HG02938 (cell line): ENCODE measurements at regions not wholly inside any gene's neighbourhood (a gene's known extent, or its start where the extent isn't known, plus 50 kb on each side); places are given as distances from the start of the nearest gene placed in this dataset.
"Not testable (repeated sequence)": the region's sequence is repeated elsewhere in the genome, so short reads cannot be mapped to it uniquely, and the experiment has no call there.

ENCODE experiments used
- ATAC-seq: cut with Tn5 transposase; IDR thresholded peaks from one replicate; pipeline ENCODE4 v1.9.1; 2021; ENCODE audit warnings: mild to moderate bottlenecking, moderate library complexity; ENCODE audit not compliant: unreplicated experiment

DNA sequence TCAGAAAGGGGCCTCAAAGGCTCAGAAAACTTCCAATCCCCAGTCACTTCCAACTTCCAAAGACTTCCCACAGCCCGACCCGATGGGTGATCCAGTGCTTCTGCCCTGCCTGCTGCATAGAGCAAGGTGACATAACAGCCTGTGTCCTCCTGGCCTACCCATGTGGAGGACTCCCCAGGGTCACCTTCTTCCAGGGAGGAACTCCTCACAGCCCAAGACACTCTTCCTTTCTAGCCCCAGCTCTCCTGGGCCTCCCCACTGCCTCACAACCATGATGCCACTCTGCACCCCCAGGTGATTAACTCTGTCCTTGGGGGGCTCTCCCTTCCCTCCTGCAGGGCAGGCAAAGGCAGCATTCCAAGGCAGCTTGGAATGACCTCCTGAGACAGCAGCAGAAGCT lies 158.4 kb upstream of the PDE1C start:
- ATAC-seq = no peak

DNA sequence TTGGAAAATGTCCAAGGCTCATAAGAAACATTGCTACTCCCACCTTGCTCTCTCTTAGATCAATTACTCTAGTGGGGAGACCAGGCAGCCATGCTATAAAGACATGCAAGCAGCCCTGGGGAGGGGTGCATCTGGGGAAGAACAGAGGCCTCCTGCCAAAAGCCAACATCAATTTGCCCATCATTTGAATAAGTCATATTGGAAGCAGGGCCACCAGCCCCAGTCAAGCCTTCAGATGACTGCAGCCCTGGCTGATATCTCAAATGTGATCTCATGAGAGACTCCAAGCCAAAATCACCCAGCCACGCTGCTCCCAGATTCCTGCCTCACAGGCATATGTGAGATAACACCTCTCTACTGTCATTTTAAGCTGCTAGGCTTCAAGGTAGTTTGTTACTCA lies 157.5 kb upstream of the PDE1C start:
- ATAC-seq = no peak

DNA sequence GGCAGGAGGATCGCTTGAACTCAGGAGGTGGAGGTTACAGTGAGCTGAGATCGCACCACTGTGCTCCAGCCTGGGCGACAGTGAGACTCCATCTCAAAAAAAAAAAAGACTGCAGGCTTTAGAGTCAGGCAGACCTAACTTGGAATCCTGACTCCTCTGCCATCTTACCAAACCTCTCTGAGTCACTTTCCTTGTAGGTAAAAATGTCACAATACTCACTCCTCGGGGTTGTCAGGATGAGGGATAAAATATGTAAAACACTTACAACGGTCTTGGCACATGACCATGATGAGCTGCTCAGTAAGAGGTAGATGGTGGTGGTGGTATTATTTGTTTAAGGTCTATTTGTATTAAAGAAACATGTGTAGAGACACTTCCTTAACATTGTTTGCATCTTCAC lies 154.1 kb upstream of the PDE1C start:
- ATAC-seq = no peak

DNA sequence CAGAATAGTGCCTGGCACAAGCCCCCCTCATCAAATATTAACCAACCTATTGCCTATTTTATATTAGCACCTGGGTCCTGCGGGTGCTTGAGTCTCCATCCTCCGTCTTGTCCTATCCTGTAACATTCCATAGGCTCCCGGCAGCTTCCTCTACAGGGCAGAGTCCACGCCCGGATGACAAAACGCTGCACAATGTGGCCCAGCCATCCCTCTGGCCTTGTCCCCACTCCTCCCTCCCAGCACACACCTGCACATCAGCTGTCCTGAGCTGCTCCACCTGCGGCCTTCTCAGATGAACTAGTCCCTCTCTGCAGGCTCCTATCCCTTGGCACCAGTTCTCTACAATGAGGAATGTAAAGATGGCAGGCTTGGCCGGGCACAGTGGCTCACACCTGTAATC lies 153.5 kb upstream of the PDE1C start:
- ATAC-seq = no peak

DNA sequence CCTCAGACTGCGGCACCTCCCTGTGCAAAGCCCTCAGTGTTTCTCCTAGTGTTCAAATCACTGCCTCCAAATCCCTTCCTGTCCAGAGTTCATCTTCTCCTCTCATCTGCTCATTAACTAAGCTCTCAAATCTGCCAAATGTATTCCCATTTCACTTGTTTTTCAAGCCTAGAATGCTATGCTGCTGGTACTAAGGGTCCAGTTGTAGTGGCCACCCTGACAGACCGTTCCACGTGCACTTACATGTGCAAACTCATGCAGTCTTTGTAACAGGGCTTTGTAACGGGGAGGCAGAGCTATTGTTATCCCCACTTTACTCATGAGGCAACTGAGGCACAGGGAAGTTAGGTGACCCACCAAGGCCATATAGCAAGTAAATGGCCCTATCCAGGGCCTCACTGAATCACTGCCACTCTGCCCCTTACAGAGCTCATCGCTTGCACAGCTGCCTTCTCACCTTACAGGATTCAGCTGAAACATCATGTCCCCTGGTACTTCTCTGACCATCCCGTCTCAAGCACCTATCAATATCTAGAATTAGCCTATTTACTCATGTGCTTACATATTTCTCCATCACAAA lies 153.0 kb upstream of the PDE1C start:
- ATAC-seq = no peak

DNA sequence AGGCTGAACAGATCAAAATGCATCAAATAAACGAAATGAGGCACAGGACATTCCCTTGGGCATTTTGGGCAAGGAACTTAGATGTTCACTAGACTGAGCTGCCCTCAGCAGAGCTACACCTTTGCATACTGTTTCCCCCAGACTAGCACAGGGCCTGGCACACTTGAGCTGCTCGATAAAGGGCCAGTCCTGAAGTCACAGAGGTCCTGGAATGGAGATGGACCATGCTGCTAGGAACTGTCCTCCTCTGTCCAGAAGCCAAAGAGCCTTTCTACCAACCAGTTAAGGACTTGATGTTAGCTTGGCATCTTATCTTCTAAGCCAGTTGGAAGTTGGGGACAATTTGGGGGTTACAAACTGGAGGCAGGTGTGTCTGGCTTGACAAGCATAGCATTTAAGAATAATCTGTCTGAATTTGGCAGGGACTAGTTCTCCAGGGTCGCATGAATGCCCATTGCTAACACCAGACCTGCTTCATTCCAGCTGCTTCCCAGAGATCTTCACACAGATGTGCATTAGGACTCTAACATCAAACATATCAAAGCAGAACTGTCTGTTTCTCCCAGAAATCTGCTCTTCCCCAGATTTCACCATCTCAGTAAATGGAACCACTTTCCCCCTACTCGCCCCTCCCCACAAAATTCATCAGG lies 152.2 kb upstream of the PDE1C start:
- ATAC-seq = no peak

DNA sequence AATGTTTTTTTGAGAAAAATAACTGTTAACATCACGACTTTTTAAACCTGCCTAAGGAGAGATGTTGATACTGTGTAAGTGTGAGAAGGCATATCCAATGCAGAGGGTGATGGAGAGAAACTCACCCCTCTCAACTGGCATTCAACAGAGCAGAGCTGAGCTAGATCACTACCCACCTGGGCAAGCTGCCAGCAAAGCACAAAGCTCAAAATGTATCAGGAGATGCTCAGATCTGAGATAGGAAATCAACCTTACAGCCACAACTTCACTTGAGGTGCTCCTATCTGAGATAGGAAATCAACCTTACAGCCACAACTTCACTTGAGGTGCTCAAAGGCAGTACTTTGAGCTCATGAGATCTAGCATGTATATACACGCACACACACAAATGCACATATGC lies 151.5 kb upstream of the PDE1C start:
- ATAC-seq = no peak

DNA sequence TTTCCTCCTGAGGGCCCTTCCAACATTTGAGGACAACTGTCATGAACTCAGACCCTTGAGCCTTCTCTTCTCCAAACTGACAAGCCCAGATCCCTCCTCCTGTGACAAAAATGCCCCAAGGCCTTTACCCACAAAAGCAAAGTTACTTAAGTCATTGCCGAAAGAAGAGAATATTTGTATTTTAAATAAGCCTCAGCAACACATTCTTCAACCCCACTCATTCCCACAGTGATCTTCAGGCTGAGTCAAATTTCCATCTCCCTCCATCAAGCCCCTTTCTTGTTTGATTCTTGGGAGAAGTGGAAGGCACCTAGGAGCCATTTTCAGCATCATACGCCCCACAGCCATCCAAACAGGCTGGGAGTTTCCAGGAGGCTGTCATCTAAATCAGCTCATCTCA lies 150.8 kb upstream of the PDE1C start:
- ATAC-seq = no peak

DNA sequence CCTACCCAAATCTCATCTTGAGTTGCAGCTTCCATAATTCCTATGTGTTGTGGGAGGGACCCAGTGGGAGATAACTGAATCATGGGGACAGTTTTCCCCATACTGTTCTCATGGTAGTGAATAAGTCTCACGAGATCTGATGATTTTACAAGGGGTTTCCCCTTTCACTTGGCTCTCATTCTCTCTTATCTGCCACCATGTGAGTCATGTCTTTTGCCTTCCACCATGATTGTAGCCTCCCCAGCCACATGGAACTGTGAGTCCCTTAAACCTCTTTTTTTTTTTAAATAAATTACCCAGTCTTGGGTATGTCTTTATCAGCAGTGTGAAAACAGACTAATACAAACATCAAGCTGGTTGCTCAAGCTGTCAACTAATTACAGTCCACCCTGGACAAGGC lies 149.6 kb upstream of the PDE1C start:
- not testable (repeated sequence) for ATAC-seq

DNA sequence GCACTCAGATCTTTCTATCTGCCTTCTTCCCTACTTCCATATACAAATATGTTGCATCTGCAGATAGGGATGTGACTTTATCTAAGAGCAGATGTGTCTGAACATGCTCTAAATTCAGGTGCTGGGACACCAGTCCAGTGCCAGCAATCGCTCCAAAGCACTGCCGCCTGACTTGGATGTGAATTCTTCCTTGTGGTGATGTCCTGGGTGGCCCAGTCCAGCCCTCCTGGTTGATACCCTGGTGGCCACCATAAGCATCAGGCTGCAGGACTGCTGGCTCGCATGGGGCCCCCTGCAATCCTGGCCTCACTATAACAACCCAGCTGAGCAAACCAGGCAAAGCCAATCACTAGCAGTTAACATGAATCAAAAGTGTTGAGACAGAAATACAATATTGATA lies 149.2 kb upstream of the PDE1C start:
- no peak for ATAC-seq

DNA sequence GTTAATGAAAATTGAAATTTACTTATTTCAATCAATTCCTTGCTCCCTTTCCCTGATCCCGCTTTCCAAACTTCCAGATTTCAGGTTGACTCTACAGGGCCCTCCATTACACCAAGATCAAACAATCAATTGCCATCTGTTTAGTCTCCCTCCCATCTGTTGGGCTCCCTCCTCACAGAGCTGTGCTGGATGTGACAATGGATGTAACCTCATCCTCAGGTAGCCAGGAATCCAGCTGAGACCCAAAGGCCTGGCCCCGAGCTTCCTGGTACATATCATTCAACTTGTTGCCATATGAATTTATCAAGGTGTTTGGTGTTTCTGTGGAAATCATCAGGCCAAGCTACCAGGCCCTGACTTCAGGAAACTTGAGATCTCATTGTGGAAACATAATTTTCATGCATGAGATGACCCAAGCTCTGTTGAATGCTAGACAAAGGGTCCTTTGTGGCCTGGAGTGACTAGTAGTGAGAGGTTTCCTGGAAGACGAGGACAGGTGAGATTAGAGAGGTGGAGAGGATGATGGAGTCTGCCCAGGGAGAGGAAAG lies 148.6 kb upstream of the PDE1C start:
- no peak for ATAC-seq

DNA sequence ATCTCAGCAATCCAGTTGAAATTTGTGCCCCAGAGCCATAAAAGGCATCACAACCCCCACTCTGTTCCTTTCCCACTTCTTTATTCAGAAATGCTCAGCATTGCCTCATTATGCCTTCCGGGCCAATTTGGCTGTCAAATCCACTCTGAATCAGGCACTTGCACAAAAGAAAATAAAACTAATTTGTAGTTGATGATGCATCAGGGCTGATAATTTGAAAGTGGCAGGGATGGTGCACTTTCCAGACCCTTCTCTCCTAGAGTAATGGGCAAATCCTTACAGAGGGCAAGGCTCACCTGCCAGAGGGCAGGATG lies 147.9 kb upstream of the PDE1C start:
- no peak for ATAC-seq

DNA sequence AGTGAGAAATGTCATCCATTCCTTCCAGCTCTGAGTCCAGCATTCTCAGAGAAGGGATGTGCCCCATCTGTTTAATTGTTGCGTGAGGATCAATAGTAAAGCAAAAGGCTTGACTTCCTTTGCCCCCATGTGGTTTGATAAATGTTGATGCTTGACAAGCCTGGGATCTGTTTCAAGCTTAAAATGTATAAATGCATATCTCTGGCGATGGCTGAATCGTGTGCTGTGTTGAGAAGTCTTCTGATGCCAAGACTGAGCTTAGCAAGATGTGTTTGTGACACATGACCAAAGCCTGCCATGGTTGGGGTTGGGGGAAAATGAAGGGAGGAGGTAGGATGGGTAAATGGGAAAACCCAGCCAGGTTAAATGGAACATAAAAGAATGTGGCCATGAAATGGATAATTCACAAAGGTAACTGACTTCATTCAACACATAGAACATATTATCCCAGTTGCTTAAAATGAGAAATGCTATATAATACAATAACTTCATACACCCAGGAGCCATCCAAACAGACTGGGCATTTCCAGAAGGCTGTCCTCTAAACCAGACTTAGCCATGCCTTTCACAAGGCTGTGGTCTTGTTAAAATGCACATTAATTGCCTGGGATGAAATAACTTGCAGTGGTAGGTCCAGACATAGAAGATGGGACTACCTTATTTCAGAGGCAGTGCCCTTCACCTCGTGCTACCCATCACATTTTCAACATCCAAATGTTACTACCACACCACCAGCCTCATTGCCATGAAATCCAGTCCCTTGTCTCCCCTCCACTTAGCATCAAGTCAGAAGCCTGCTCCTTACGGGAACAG lies 147.3 kb upstream of the PDE1C start:
- ATAC-seq = no peak

DNA sequence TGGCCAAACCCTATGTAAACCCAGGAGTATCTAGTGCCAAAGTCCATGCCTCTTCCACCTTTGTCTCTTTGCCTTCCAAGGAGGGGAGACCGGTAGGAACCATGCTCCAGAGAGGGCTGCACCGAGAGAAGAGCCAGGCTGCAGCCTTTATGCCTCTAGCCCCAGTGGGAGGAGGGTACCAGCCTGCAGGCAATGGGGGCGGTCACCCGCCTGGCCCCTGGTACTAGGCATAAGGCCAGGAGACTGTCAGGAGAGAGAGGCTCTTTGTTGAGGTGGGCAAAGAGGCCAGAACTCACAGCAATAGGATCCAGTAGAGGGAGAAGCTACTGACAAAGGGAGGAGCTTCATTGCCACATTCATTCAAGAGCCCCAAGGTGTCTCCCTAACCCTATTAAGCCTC lies 146.6 kb upstream of the PDE1C start:
- no peak for ATAC-seq

DNA sequence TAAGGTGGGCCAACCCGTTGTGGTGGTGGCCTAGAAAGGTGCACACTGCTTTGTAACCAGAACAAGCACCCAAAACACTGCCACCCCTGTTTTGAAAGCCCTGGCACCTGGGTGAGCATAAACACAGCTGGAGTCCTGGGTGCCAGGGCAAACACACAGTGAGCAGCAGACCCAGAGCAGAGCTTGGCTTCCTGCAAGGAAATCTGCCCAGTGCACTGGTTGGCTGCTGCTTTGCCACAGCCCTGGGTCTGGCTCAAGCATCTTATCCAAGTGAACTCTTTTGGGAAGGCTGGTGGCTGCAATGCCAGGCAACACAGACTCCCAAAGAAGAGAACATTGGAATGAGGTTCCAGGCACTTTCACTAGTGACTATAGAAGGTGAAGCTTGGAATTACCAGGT lies 145.5 kb upstream of the PDE1C start:
- ATAC-seq = no peak

DNA sequence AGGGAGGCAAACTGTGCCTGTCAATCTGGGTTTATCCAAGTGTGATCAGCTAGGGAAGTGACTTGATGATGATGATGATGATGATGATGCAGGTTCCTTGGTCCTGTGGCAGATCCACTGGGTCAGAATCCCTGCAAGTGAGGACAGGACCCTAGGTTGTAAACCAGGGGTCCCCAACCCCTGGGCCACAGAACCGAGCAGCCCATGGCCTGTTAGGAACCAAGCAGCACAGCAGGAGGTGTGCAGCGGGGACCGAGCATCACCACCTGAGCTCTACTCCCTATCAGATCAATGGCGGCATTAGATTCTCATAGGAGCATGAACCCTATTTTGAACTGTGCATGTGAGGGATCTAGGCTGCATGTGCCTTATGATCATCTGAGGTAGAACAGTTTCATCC lies 144.7 kb upstream of the PDE1C start:
- ATAC-seq = no peak

DNA sequence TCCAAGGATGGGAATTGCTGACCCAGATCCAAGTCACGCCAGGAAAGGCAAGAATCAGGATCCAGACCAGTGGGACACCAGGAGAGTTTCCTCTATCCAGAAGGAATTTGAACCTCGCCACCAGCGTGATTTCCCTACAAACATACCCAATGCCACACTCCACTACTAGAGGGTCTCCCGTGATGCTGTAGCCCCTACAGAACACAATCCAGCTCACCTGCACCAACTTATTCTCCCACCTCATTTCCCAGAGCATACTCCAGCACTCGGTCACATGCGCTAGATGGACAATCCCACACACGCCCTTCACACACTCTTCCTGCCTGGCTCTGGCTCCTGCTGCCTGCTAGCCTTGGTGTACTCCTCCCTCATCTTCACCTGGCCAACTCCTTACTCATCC lies 142.1 kb upstream of the PDE1C start:
- no peak for ATAC-seq

DNA sequence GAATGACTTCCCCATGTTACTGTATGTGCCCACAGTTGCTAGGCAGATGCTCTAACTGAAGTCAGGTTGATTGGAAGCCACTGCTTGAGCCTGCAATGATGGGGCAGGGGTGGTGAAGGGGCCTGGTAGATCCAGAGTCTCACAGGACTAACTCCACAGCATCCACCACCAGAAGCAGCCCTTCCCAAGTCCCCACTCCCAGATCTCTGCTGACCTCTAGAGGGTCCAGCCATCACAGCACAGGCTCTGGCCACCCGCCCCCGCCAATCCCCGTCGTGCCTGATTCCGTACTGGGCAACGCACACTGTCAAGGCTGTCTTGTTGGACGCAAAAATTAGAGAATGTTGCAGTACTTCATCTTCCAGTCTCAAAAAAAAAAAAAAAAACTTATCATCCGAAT lies 136.8 kb upstream of the PDE1C start:
- ATAC-seq = no peak

DNA sequence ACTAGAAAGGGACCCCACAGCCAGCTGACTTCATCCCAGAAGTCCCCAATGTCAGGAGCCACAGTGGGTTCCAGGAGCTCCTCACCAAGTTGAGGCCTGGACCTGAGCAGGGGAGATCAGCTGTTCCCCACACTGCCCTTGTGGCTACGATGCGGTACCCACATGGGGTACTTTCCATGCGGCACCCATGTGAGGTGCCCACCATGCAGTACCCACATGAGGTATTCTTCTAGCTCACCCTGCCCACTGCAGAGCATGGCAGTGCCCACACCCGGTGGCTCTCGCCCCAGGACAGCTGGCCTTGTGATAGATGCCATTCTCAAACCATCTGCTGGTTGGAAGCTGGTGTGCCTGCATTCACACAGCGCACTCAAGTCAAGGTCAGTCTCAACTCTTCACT lies 136.3 kb upstream of the PDE1C start:
- no peak for ATAC-seq

DNA sequence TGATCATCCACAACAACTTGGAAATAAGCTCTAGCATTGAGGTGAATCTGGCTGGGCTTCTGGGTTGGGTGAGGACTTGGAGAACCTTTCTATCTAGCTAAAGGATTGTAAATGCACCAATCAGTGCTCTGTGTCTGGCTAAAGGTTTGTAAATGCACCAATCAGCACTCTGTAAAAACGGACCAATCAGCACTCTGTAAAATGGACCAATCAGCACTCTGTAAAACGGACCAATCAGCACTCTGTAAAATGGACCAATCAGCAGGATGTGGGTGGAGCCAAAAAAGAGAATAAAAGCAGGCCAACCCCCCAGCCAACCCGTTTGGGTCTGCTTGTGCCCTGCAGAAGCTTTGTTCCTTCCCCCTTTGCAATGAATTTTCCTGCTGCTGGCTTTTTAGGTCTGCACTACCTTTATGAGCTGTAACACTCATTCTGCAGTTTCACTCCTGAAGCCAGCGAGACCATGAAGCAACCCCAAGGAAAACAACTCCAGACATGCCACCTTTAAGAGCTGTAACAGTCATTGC lies 135.2 kb upstream of the PDE1C start:
- ATAC-seq = not testable (repeated sequence)

DNA sequence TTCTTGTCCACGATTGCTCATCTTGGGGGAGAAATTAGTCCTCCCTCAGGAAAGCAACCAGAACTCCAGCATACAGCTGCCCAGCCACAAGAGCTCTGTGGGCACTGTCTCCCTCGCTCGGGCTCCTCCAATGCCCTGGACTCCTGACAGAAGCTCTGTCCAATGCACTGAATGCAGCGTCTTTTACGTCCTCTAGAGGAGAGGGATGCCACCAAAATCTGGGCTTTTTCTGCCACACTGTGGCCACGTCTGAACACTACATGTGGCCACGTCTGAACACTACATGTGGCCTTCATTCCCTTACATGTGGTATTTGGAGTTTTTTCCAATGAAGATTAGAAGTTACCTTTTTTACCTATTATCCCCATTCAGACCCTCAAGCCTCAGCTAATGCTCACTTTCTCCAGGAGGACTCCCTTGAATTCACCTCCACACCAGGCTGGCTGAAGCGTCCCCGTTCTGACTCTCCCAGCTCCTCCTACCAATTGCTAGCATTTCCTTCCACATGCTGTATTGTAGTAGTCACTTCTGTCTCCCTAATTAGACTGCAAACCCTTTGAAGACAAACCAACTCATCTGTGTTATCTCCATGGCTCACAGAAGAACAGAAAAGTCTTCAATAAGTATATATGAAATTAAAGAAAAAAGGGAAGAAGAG lies 134.3 kb upstream of the PDE1C start:
- peak; percentile 82 for ATAC-seq

DNA sequence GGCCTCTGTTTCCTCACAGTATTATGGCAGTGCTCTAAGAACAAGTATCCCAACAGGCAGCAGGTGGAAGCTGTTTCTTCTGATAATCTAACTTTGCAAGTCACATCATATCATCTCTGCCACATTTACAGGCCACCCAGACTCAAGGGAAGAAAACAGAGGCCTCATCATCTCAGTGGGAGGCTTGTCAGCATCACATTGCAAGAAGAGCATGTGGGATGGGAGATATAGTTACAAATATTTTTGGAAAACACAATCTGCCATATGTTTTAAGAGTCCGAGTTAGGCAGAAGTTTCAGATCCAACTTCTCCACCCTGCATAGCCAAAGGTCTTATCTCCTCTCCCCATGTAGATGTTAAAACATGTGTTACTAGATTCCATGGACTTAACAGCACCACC lies 130.4 kb upstream of the PDE1C start:
- ATAC-seq = no peak
